Peyer's patch (tissue), 4 donors: ENCODE measurements at regions not wholly inside any gene's neighbourhood (a gene's known extent, or its start where the extent isn't known, plus 50 kb on each side); places are given as distances from the start of the nearest gene placed in this dataset.

Source experiments
- POLR2A ChIP-seq, 2 donors: fragments of 450-650 bp; IDR thresholded peaks; one replicate each; pipeline ENCODE4 v1.5.1; 2017; ENCODE audit warnings: antibody characterized with exemption in 2 of 2, mild to moderate bottlenecking in 2 of 2, moderate library complexity in 2 of 2
- TF ChIP-seq, protein P1 (sequence below), 6 experiments: fragments of 450-650 bp in 4 of 6; fragments of 200-600 bp in 2 of 6; sonication (generic) in 1 of 6; IDR thresholded peaks; one replicate each; pipeline ENCODE4 v1.5.1; 2017 to 2019; ENCODE audit warnings: antibody characterized with exemption in 6 of 6, mild to moderate bottlenecking in 3 of 6, moderate library complexity in 1 of 6

DNA sequence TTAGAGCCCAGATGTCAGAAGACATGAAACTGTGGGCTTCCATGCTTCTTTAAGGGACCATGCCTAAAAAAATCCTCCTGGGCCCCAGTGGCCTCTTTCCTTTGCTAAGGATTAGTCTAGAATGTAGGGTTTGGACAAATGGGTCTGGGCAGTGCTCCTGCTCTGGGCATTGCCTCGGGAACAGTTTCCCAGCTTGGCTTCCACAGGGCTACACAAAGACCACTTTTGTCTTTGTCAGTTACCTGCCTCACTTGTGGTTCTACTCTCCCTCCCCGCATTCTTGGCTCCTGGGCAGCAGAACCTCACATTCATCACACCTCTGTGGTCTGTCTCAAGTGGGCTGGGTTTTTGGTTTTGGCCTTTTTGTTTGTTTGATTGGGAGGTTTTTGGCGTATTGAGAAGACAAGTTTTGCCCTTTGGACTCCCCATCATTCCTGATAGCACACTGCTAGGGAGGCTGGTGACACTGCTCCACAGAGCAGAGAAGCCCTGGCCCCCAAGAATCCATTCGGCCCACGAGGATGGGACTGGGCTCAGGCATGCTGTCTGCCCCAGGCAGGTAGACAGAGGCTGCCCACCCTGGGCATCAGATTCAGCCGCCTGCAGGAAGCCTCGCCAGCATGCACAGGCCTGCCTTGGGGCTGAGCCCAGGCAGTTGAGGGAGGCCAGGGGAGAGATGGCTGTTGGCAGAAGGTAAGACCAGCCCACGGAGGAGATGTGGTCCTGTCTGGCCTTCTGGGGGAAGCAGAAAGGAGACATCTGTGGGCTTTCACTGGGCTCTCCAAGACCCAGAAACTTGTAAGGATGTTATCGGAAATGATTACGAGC is 343.7 kb downstream of the WDR11 start:
- TF ChIP-seq, protein P1, sequence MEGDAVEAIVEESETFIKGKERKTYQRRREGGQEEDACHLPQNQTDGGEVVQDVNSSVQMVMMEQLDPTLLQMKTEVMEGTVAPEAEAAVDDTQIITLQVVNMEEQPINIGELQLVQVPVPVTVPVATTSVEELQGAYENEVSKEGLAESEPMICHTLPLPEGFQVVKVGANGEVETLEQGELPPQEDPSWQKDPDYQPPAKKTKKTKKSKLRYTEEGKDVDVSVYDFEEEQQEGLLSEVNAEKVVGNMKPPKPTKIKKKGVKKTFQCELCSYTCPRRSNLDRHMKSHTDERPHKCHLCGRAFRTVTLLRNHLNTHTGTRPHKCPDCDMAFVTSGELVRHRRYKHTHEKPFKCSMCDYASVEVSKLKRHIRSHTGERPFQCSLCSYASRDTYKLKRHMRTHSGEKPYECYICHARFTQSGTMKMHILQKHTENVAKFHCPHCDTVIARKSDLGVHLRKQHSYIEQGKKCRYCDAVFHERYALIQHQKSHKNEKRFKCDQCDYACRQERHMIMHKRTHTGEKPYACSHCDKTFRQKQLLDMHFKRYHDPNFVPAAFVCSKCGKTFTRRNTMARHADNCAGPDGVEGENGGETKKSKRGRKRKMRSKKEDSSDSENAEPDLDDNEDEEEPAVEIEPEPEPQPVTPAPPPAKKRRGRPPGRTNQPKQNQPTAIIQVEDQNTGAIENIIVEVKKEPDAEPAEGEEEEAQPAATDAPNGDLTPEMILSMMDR (IDR thresholded peaks at IDR 0.05) = no peak
- TF ChIP-seq POLR2A (IDR thresholded peaks at IDR 0.05) = no peak
